Umbilical cord (tissue), 1 donor: ENCODE measurements at regions not wholly inside any gene's neighbourhood (a gene's known extent, or its start where the extent isn't known, plus 50 kb on each side); places are given as distances from the start of the nearest gene placed in this dataset.
A peak's percentile ranks its signal among the peaks of the same experiment; 100 is the strongest.

ENCODE experiments used
- DNase-seq: peaks from one replicate; pipeline ENCODE4 v3.0.0-alpha.2; 2015; ENCODE audit warnings: low spot score

GRCh38 chr20:50421356-50422340, 88.5 kb upstream of the PTPN1 start:
- no peak for DNase-seq

- DNase-seq: no peak
Observed at GRCh38 chr20:50423758-50424157, 86.4 kb upstream of the PTPN1 start.

GRCh38 chr20:50425076-50425475, 85.1 kb upstream of the PTPN1 start:
- DNase-seq: no peak

DNA sequence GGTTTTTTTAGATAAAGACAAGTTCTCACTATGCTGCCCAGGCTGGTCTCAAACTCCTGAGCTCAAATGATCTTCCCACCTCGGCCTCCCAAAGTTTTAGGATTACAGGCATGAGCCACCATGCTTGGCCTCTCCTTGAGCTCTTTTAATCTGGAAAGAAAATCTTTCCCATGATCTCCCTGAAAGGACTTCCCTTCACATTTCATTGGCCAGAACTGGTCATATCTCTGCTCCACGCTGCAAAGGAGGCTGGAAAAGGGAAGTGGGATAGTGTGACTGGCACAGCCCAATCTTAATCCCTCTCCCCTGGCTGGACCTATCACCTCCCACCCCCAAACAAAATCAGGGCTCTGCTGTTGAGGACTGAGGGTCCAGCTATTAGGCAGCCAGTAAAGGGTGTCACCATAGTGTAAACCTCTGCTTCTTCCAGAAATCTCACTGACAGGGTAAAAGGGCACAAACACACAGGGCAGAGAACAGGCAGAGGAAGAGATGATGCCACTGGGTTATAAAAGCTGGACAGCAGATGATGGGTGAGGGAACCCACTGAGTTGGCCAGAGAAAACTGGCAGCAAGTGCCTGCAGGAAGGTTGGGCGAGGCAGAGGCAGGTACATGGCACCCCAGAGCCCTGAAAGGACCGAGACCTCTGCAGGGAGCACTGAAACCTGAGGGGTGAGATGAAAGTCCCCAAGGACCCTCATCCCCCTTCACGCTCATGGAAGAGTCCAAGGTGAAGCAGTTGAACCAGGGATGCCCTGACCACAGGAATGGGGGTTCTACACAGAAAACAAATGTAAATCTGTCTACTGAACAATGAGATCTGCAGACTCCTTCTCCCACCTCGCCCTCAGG, 83.1 kb upstream of the PTPN1 start:
- no peak for DNase-seq

GRCh38 chr20:50427719-50428083, 82.5 kb upstream of the PTPN1 start:
- no peak for DNase-seq

DNA sequence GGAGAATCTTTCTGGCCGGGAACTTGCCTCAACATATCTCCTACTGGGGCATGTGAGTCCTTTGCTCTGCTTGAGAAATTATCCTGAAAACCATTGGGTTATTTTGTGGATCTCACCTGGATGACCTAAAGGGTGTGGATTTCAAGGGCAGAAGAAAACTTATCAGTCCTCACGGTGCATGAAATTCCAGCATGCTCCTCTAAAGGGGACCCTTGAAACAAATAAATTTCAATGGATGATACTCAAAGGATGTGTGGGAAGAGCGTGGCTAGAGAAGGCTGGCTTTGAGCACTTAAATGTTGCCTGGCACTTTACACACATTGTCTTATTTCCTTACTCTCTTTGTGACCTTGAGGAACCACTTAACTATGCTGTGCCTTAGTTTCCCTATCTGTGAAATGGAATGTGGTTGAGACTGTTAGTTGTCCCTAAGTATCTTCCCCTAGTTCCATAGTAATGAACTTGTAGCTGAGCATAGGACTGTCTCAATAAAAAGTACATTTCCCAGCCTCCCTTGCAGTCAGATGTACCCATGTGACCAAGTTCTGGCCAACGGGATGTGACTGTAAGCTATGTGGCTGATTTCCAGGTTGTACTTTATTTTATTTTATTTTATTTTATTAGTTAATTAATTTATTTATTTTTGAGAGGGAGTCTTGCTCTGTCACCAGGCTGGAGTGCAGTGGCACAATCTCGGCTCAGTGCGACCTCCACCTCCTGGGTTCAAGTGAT, 81.9 kb upstream of the PTPN1 start:
- DNase-seq: no peak

- DNase-seq: no peak
Observed at GRCh38 chr20:50429412-50429811, 80.8 kb upstream of the PTPN1 start.

DNA sequence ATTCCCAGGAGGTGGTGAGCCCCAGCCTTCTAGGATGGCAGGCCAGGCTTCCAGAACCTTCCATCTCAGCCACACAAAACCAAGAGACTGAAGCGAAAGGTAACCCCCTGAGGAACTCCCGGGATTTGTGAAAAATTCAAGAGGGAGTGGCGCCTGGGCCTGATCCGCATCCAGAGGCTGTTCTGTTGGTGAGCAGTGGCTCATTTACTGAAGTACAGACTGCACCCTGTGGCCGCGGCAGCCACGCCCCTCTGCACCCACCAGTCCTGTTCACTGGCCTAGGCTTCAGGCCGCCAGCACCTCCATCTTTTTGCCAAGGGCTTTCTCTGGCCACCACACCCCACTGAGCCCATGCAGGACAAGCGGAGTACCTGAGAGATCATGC, 79.1 kb upstream of the PTPN1 start:
- DNase-seq: no peak

GRCh38 chr20:50433001-50433761, 77.0 kb upstream of the PTPN1 start:
- no peak for DNase-seq

DNA sequence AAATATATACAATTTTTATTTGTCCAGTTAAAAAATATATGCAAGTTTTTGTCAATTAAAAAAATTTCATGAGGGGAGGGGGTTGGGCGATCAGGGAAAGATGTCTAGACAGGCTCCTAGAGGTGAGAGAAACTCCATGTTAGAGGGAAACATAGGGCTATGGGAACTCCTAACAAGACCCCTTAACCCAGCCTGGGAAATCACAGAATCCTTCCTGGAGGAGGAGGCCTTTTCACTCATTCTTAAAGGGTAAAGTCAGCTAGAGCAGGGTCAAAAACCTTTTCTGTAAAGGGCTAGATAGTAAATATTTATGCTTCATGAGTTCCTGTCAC, 75.9 kb upstream of the PTPN1 start:
- no peak for DNase-seq

GRCh38 chr20:50434653-50435396, 75.4 kb upstream of the PTPN1 start:
- no peak for DNase-seq

- DNase-seq: no peak
Observed at GRCh38 chr20:50435397-50436051, 74.7 kb upstream of the PTPN1 start.

GRCh38 chr20:50436052-50436656, 74.0 kb upstream of the PTPN1 start:
- DNase-seq: no peak

DNA sequence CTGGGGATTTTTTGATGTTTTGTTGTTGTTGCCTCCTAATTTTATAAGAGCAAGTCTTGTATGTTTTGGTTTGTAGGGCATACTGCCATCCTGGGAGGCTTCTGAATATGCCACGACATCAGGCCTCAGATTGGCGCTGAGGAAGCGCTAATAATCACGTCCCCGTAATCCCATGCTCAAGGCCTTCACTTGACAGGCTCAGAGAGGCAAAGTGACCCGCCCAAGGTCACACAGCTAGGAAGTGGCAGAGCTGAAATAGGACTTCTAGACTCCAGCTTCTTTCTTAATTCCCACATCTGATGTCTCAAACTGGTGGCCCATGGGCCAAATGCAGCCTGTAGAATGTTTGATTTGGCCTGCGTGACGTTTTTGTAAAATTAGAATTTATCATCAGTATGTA, 73.5 kb upstream of the PTPN1 start:
- DNase-seq: no peak

DNA sequence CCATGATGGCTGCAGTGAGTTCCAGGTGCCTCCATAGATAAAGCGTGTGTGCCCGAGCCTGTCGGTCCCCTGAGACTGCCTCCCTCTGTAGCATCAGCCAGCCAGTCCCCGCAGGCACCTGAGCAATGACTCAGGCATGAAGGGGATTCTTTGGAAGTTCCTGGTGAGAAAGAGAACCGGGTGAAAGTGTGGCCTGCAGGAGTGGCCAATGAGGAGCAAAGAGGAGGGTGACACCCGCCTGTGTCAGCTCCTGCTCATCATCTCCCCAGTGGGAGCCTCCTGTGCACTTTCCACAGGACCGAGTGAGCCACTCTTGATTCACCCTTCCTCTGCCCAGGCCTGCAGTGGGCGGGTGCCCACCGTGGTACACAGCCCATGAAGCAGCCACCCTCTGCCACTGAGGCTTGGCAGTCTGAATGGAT, 71.2 kb upstream of the PTPN1 start:
- no peak for DNase-seq

- DNase-seq: no peak
Observed at GRCh38 chr20:50439539-50440453, 70.4 kb upstream of the PTPN1 start.

- DNase-seq: peak; percentile 98
Observed at GRCh38 chr20:50442512-50442911, 67.7 kb upstream of the PTPN1 start.

DNA sequence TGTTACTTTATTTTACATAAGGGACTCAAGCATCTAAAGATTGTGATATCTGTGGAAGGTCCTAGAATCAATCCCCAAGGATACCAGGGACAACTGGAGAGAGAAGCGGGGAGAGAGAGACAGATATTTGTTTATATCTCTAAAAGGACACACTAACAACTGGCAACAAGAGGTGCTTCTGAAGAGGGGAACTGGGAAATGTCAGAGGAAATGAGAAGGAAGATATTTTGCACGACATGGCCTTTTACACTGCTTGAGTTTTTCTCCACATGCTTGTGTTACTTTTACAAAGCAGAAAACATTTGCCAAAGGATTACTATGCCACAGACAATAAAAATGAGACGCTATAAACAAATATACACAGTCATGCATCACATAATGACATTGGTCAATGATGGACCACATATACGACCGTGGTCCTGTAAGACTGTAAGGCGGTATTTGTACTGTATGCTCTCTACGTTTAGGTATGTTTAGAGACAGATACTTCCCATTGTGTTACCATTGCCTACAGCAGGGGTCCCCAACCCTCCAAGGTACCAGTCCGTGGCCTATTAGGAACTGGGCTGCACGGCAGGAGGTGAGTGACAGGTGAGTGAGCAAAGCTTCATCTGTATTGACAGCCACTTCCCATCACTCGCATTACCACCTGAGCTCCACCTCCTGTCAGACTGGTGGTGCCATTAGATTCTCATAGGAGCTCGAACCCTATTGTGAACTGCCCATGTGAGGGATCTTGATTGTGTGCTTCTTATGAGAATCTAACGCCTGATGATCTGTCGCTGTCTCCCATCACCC, 64.6 kb upstream of the PTPN1 start:
- DNase-seq: no peak
